Brain microvascular endothelial cell (primary cell): ENCODE measurements at regions not wholly inside any gene's neighbourhood (a gene's known extent, or its start where the extent isn't known, plus 50 kb on each side); places are given as distances from the start of the nearest gene placed in this dataset.

Experiments used
- DNase-seq: peaks from one replicate; pipeline ENCODE4 v3.0.0-alpha.2; 2020
- H3K27ac ChIP-seq: fragments of 250-450 bp; sonication (Bioruptor Pico); 2 replicates; pipeline ENCODE4 v1.5.1; 2020; ENCODE audit warnings: mild to moderate bottlenecking, moderate library complexity
- H3K27me3 ChIP-seq: fragments of 250-450 bp; sonication (Bioruptor Pico); replicated peaks from 2 replicates; pipeline ENCODE4 v1.5.1; 2020; ENCODE audit warnings: mild to moderate bottlenecking
- H3K36me3 ChIP-seq: fragments of 250-450 bp; sonication (Bioruptor Pico); replicated peaks from 2 replicates; pipeline ENCODE4 v1.5.1; 2020; ENCODE audit warnings: mild to moderate bottlenecking
- H3K4me3 ChIP-seq: 2 replicates; pipeline ENCODE4 v1.5.1; 2011; ENCODE audit warnings: low read depth, mild to moderate bottlenecking, control low read depth, low read length, moderate library complexity
- in situ Hi-C: cut with HindIII; loops from 2 replicates; pipeline ENCODE4 v1.10.0; 2017; ENCODE audit warnings: low sequenced_read_pairs, low pct_ligation_motif_present
- TF ChIP-seq, protein P1 (sequence below): IDR thresholded peaks from 2 replicates; pipeline ENCODE4 v1.5.1; 2011; ENCODE audit warnings: low read depth, mild to moderate bottlenecking, moderate library complexity, low read length, control low read depth, inconsistent platforms; ENCODE audit errors: missing control alignments

DNA sequence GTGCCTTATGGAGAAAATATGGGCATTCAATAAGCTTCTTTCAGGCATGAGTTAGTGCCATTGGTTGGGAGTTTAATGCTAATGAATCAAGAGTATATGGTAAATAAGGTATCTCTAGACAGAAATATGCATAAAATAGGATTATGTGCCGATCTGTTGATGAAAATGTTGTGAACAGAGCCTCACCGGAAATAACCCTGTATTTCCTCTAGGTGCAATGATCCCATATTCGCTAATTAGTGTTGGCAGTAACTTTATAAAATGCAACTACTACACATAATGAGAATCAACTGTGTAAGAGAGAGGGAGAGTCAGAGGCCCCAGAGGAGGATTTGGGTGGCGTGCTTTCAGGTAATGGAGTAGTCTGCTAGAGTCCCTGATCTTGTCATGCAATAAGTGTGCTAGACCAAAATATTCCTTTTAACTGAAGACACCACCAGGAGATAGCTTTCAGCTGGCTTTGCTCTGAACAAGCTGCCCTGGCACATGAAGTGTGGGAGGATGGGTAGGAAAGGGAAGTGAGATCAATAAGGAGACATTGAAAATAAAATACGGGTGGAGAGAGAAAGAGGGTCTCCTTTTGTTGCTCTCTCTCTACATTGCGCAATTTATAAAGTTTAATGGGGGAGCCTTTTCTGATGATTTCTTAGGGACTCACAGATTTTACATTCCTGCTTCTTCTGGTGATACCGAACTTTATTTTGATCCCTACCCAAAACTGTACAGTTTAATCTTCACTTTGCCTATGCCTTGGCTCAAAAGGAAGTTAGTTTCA lies 68.6 kb upstream of the PLXNC1 start:
- H3K36me3 ChIP-seq: no peaks in the 10 kb centered on the region
- in situ Hi-C loops: loop anchor here (25.0 kb wide), 1 partner anchor 517 kb away; the partner anchor contains the start of gene SOCS2
- TF ChIP-seq, protein P1, sequence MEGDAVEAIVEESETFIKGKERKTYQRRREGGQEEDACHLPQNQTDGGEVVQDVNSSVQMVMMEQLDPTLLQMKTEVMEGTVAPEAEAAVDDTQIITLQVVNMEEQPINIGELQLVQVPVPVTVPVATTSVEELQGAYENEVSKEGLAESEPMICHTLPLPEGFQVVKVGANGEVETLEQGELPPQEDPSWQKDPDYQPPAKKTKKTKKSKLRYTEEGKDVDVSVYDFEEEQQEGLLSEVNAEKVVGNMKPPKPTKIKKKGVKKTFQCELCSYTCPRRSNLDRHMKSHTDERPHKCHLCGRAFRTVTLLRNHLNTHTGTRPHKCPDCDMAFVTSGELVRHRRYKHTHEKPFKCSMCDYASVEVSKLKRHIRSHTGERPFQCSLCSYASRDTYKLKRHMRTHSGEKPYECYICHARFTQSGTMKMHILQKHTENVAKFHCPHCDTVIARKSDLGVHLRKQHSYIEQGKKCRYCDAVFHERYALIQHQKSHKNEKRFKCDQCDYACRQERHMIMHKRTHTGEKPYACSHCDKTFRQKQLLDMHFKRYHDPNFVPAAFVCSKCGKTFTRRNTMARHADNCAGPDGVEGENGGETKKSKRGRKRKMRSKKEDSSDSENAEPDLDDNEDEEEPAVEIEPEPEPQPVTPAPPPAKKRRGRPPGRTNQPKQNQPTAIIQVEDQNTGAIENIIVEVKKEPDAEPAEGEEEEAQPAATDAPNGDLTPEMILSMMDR: no peak
- no peak overlapping the region for H3K4me3 ChIP-seq
- H3K27me3 ChIP-seq: no peaks in the 10 kb centered on the region
- DNase-seq: no peak
- H3K27ac ChIP-seq: no peak overlapping the region

DNA sequence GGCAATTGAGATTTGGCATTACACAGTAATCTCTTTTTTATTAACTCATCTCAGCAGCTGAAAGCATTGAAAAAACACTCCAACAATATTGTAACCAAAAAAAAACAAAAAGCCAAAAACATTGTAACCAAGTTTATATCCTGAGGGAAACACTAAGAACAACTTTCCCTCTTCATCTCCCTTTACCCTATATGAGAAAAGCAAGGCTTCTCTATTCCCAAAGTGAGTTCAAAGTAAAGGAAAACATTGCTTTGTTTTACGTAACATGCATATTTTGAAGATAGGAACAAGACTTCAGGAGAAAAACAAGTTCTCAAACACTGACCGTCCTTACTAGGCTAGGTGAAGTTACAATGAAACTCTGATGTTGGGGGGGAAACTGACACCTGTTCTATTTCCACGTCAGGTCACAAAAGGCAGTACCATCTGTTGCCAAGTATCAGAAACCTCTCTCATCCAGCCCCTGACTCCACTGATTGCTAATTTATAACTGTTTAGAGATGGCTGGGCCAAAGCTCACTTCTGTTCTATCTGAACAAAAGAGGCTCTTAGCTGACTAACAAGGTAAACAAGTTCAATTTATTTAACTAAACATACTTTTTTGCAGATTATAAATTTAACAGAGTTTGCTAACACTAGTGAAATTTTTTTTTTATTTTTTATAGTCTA lies 67.9 kb upstream of the PLXNC1 start:
- TF ChIP-seq, protein P1: no peak
- Histone ChIP-seq H3K36me3 (no peaks in the 10 kb centered on the region), H3K27ac (no peak overlapping the region), H3K27me3 (no peaks in the 10 kb centered on the region), H3K4me3 (no peak overlapping the region)
- DNase-seq: no peak
- in situ Hi-C loops: loop anchor here (25.0 kb wide), 1 partner anchor 518 kb away; the partner anchor contains the start of gene SOCS2

DNA sequence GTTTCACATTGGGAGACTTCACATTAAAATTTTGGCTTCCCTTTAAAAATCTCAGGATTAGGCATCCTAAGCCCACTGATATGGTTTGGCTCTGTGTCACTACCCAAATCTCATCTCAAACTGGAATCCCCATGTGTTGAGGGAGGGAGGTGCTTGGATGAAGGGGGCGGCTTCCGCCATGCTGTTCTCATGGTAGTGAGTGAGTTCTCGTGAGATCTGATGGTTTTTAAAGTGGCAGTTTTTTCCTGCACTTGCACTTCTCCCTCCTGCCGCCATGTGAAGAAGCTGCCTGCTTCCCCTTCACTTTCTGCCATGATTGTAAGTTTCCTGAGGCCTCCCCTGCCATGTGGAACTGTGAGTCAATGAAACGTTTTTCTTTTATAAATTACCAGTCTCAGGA lies 65.7 kb upstream of the PLXNC1 start:
- H3K4me3 ChIP-seq: no peak overlapping the region
- TF ChIP-seq, protein P1: no peak
- no peak overlapping the region for H3K27ac ChIP-seq
- H3K27me3 ChIP-seq: no peaks in the 10 kb centered on the region
- DNase-seq: no peak
- in situ Hi-C loops: loop anchor here (25.0 kb wide), 1 partner anchor 520 kb away; the partner anchor contains the start of gene SOCS2
- H3K36me3 ChIP-seq: no peaks in the 10 kb centered on the region

DNA sequence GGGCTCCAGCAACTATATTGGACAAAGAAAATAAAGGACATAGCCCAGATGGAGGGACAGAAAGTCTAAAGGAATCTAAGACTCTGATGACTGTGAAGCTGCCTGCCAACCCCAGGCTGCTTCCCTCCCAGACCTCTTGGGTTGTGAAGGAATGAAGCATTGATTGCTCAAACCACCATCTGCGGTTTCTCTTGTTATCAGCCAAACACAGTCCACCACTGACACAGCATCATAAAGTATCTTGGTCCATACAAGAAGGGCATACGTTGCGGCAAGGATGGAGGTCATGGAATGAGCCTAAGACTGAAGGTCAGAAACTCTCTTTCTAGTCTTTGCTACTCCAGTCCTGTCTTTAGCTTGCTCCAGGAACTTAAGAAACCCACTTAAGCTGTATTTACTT lies 58.5 kb upstream of the PLXNC1 start:
- Histone ChIP-seq H3K27me3 (no peaks in the 10 kb centered on the region), H3K36me3 (no peaks in the 10 kb centered on the region), H3K27ac (no peak overlapping the region), H3K4me3 (no peak overlapping the region)
- TF ChIP-seq, protein P1: no peak
- DNase-seq: no peak
- in situ Hi-C loops: loop anchor here (25.0 kb wide), 1 partner anchor 528 kb away; the partner anchor contains the start of gene SOCS2

DNA sequence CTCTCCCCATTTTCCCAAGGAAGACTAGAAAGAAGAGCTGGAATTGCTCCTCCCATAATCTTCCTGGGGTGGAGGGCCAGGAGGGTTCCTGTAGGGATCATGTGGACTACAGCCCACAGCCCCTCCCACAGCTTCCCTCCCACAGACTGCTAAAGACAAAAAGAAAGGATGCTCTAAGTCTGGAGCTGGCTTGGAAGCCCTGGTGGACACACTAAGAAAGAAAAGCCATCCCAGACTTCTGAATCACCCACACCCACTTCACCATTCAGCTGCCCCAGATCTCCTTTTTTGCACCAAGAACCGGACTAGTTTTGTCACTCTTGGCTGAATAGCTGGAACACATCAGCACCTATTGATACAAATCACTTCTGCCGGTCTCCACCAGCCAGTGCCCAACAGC lies 56.8 kb upstream of the PLXNC1 start:
- no peaks in the 10 kb centered on the region for H3K36me3 ChIP-seq
- H3K4me3 ChIP-seq: no peak overlapping the region
- no peak overlapping the region for H3K27ac ChIP-seq
- in situ Hi-C loops: loop anchor here (25.0 kb wide), 1 partner anchor 529 kb away; the partner anchor contains the start of gene SOCS2
- TF ChIP-seq, protein P1: no peak
- H3K27me3 ChIP-seq: no peaks in the 10 kb centered on the region
- DNase-seq: no peak
